HG03469 (cell line): ENCODE measurements at regions not wholly inside any gene's neighbourhood (a gene's known extent, or its start where the extent isn't known, plus 50 kb on each side); places are given as distances from the start of the nearest gene placed in this dataset.

Experiments
- ATAC-seq: cut with Tn5 transposase; IDR thresholded peaks from one replicate; pipeline ENCODE4 v1.9.1; 2021; ENCODE audit warnings: mild to moderate bottlenecking, moderate library complexity, moderate number of reproducible peaks; ENCODE audit not compliant: unreplicated experiment

- ATAC-seq = peak; percentile 60
Measured at GRCh38 chr13:95494082-95494681, 58.3 kb upstream of the CLDN10 start.

- ATAC-seq = no peak
Measured at GRCh38 chr13:95496485-95496884, 56.0 kb upstream of the CLDN10 start.

- ATAC-seq = no peak
Measured at GRCh38 chr13:95497381-95497807, 55.1 kb upstream of the CLDN10 start.

- no peak for ATAC-seq
Measured at GRCh38 chr13:95498886-95499285, 53.6 kb upstream of the CLDN10 start.

GRCh38 chr13:95499811-95500712 is 52.5 kb upstream of the CLDN10 start:
- ATAC-seq = no peak

GRCh38 chr13:95502216-95502615 is 50.3 kb upstream of the CLDN10 start:
- ATAC-seq = no peak
